IPS DF 4.7 (cell line): ENCODE measurements at regions not wholly inside any gene's neighbourhood (a gene's known extent, or its start where the extent isn't known, plus 50 kb on each side); places are given as distances from the start of the nearest gene placed in this dataset.

Experiments
- DNase-seq: peaks from one replicate; pipeline ENCODE4 v3.0.0-alpha.2; 2013; ENCODE audit warnings: low spot score; ENCODE audit errors: extremely low read depth

DNA sequence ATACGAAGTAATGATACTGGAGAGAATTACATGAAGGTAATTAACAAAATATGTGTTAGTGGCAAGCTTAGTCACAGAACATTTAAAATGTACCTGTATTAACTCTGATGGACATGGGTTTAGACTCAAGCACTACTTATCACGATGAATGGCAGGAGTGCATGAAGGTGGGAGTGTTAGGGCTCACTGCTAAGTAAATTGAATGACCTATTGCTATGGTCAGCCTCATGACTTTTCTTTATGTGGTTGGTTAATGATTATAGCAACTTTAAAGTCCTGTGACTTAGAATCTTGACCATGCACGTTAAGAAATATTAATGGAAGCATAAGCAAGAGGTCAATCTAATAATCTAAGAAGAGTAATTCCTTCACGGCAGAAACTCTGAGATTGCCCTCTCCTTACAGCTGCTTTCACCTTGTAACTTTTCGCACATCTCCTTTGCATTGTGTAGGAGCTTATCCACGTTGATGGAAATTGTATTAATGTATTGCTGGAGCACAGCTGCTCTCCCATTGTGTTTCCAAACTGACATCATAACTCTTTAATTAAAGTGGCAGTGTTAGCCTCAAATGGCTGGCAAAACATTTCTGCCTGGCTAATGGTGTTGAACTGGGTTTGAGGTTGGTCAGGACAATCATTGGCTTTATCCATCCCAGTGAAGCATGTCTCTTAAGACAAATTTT lies 114.5 kb downstream of the RXFP2 start:
- DNase-seq: no peak

DNA sequence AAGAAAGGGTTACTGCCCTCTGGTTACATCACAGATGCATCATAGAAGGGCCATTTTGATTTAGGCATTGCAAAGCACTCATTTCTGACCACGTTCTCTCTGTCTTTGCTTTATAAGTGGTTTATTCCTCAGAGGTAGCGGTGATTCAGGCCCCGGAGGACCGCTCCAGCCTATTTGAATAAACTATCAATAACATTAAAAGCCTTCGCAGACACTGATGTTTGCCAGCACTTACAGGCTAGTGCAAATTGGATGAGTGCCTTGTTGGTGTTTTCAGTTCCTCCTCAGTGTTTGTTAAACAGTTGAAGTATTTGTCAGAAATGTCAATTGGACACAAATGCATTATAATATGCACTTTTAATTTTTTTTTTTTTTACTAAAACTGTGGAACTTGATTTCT lies 120.2 kb downstream of the RXFP2 start:
- DNase-seq: no peak

DNA sequence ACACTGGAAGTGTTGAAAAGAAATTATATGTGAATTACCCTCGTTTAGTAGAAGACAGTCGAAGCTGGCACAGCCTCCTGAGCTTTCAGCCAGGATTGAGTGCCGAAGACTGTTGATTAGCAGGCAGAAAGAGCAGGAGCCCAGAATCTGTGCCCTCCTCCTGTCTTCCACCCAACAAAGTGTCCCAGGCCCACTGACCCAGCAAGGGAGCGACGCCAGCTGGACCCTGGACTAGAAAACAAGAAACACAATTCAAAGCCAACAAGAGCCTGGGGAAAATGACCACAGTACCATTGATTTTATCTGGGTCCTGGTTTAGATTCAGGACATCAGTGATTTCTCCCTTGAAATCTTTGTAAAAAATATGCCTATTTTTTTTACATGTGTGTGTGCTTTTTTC lies 120.7 kb downstream of the RXFP2 start:
- DNase-seq: no peak

DNA sequence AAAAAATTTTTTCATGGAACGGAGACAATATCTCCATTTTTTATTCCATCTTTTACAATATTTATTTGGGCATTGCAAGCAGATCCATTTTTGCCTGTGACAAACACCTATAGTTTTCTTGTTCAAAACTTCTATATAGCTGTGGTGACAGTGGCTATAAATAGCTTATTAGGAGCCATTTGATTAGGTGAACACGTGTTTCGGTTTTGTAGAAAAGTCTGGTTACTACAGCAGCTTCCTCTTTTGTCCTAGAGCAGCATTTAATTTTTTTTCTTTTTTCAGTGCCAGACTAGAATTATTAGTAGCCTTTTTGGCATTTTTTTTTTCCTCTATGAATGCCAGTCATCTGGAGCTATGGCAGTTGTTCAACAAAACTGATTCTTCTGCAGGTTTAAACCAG lies 123.5 kb downstream of the RXFP2 start:
- DNase-seq: no peak

DNA sequence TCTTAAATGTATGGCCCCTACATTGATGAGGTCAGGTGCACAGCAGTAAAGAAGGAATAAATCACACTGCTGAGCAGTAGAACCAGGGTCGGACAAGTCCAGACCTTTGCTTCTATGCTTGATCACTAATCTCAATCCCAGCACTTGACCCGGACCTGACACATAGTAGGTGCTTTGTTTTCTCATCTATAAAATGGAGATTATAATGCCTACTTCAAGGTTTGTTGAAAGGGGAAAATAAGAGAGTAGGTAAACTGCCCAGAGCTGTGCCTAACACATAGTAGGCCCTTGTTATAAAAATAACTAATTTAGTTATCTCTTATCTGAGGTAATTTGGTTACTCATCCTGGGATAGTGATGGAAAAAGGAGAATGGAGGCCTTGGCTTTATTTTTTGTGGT lies 125.0 kb downstream of the RXFP2 start:
- no peak for DNase-seq

DNA sequence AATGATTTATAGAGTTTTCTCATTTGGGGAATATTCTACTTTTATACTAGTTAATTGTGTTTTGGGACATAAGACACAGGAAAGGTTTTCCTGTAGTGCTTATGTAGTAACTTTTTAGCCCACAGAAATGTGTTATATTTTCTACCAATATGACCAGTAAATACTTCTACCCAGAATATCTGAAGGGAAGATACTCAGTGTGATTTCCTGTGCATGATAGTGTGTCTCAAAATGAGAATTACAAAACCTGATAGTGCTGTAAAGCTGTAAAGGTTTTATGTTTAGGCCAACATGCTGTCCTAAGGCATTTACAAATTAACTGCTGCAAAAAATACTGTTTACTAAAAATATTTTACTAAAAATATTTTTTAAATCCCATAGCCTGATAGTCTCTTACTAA lies 126.8 kb downstream of the RXFP2 start:
- no peak for DNase-seq

DNA sequence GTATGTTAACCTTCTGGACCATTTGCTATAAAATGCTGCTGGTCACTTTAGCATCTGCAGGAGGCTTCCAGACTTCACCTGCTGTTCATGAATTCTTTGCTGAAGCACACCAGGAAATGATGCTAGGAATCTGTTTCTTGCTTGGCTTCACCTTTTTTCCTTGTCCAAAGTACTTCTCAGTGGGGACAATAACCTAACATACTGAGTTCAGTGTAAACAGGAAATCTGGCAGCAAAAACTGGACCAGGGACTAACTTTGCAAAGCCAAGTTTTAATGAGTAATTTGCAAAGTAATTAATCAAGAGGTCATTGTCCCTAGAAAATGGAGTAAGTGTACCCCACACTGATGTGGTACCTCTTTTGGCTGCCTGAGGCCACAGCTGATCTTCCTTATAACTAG lies 128.4 kb downstream of the RXFP2 start:
- DNase-seq: no peak

DNA sequence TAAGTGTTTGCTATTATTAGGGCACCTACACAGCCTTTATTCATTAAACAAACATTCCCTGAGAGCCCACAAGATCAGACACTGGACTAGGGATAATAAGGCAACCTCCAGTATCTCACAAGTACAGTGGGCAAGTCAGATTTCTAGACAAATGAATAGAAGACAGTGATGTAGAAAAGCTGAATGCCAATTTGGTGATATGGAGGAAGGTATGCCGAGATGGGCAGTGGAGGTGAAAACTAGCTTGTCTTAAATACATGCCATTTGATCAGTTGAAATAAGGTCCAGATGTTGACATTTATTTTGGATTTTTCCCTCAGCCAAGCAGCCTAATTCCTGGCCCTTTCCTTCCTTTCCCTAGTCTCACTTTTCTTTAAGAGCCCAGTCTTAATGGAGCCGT lies 130.3 kb downstream of the RXFP2 start:
- no peak for DNase-seq

DNA sequence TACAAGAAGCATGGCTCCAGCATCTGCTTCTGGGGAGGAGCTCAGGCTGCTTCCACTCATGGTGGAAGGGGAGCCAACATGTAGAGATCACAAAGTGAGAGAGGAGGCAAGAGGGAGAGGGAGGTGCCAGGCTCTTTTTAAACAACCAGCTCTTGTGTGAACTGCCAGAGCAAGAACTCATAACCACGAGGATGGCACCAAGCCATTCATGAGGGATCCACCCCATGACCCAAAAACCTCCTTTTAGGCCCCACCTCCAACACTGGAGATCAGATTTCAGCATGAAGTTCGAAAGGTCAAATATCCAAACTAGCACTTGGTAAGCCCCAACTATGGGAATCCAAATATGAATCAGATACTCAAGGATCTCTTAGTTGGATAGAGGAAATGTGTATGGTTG lies 131.2 kb downstream of the RXFP2 start:
- no peak for DNase-seq

DNA sequence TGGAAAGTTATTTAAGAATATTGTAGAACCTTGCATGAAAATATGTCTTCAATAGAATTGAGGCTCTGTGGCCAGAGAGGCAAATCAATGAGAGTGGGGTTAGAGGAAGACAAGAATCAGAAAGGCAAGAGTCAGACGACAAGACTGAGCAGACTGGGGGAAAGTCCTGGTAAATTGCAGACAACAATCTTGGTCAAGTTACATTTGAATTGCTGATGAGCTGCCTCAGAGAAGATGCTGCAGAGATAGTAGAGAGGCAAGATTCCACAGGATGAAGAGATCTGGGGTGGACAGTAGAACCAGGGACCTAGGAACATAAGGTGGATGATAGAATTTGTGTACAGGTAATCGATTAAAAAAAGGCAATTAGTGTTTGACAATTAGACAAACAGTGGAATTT lies 133.8 kb downstream of the RXFP2 start:
- no peak for DNase-seq

DNA sequence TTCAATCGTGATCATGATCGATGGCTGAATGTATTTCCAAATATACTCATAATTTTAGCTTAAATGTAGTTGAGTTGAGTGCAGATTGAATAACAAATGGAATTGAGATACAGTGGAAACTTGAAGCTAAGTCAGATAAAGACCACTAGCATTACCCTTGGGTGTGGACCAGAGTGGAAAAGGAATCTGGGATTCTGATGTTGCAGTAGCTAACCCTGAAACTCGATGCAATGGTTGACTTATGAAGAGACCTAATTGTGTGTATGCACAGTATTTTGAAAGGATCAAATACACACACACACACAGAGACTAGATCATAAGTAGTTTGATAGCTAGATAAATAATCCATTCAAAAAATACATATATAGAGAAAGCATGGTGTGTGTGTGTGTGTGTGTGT lies 135.8 kb downstream of the RXFP2 start:
- no peak for DNase-seq

DNA sequence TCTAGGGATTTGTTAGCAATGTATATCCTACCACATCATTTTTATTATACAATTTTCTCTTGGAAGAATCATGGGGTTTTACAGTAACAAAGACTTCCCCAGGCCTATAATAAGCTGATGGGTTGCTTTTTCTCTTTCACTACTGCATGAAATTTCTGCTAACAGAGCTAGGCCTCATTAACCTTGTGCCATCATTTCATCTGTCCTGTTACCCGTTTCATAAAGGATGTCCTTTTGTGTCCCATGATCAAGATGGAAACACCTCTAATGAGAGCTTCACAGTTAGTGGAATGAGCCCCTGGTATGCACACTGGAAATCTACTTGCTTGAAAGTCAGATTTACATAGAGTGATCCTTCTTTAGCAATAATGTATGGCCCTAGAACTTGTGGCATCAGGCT lies 138.7 kb downstream of the RXFP2 start:
- no peak for DNase-seq

DNA sequence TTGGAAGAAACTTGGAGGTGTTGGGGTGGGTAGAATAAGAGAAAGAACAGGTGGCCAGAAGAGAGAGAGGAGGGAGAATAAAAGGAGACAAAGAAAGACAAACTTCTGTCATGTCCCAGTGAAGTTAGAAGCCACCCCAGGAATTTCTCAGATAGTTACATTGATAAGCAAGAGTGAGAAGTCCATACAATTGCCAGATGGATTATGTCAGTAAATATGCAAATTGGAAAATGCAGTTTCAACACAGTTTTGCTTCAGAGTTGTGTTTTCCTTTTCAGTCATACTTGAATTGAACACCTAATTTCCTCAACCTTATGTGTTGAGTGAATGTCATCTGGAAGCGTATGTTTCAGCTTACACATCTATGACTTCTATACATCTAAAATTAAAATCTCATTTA lies 139.2 kb downstream of the RXFP2 start:
- DNase-seq: no peak

DNA sequence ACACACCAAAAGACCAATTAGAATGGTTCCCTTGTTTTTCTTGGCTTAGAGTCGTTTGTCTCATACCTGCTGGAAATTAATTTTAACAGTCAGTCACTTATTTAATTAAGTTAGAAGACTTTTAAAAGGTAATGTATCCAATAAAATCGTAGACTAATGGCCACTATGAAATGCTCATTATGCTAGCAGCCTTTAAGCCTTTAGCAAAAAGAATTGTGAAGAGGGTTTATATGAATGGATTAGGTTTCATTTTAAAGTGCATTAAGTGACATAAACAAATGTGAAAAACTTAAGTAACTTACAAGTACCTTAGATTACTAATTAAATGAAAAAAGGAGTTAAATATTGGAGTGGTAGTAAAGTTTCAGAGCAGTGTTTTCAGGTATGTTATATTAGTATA lies 139.6 kb downstream of the RXFP2 start:
- DNase-seq: no peak

DNA sequence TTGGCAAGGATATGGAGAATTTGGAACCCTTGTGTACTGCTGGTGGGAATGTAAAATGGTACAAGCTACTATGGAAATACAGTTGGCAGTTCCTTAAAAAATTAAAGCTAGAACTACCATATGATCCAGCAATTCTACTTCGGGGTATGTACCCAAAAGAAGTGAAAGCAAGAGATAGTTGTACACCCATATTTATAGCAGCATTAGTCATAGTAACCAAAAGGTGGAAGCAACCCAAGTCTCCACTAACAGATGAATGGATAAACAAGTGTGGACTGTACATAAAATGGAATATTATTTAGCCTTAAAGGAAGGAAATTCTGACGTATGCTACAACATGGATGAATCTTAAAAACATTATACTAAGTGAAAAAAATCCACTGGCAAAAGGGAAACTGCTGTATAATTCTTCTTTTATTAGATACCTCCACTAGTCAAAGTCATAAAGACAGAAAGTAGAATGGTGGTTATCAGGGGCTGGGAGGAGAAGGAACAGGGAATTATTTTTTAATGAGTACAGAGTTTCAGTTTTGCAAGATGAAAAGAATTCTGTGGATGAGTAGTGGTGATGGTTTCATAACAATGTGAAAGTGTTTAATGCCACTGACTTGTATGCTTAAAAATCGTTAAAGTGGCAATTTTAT lies 141.6 kb downstream of the RXFP2 start:
- no peak for DNase-seq

DNA sequence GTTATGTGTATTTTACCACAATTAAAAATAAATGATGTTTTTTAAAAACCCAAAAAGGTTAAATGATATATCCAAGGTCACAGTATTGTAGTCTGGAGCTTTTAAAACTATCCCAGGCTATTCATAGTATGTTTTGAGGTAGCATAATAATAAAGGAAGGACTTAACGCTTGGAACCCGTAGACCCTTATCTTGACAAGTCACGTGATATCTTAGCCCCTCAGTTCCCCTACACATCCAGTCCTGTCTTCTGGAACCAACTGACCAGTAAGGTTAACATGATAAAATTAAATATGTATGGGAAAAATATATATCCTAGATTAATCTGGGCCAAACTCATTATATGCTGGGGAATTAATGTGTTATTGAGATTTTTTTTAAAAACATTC lies 142.2 kb downstream of the RXFP2 start:
- no peak for DNase-seq

DNA sequence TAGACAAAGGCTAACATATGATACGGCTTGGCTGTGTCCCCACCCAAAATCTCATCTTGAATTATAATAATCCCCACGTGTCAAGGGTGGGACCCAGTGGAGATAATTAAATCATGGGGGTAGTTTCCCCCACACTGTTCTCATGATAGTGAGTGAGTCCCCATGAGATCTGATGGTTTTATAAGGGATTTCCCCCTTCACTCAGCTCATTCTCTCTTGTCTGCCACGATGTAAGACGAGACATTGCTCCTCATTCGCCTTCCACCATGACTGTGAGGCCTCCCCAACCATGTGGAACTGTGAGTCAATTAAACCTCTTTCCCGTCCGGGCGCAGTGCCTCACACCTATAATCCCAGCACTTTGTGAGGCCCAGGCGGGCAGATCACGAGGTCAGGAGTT lies 143.5 kb downstream of the RXFP2 start:
- DNase-seq: no peak

DNA sequence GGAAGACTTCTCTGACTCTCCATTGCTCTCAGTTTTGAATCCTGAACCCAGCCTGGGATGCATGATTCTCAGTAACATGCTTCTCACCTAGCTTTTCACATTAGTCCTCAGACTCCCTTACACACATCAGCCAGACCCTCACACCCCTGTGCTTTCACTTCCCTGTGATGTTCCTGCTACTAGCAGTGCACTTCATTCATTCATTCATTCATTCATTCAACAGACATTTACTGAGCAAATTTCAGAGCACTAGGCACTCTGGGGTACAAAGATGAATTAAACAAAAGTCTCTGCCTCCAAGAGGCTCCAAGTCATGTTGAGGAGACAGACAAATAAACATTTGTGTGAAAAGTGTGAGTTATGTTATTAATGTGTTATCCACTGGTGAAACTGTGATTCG lies 145.2 kb downstream of the RXFP2 start:
- DNase-seq: no peak

DNA sequence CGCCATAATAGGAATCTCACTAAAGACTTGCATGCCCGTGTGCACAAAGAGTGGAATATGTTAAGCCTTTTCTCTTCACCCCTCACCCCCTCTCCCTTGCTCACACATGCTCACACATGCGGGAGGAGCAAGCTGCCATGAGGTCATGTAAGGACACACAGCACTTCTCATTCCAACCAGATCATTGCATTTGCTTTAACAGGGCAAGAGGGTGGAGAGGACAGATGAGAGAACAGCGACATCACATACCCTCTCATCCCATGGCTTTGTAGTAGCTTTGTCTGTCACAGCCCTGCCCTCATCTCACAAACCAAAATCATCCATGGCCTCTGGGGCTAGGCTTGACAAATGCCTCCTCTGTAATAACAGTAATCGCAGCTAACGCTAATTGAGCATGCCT lies 145.6 kb upstream of the FRY start:
- no peak for DNase-seq

DNA sequence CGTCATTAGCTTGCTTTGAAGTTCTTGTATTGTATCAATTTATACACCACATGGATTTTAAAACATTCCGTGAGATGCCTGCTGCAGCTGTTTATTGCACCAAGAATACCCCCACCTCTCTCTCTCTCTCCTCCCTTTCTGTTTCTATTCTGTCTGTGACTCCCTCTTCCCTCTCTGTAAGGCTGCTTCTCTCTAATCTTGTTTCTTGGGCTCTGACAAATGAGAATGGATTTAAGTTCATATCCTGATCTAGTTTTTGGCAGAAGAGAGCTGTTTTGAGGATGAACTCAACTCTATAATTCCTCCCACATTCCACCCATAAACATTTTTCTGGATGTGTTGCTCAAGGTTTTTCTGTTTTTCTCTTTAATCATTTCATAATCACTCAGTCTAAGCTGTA lies 144.3 kb upstream of the FRY start:
- DNase-seq: no peak

DNA sequence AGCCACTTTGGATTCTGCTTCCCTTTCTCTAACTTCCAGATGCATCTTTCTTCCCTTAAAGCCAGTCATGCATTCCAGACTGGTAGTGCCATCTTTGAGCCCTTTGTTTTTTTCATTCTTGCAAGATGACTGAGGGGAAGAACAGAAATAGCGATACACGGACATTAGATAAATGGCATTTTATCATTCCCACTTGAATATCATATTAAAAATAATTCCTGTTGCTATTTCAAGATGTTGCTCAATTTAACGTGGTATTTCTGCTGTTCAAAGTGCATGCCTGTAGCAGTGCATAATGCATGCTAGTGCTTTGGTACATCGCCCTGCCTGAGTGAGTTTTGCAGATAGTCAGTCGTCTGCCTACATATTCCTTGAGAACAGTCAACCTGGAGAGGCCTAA lies 140.6 kb upstream of the FRY start:
- DNase-seq: no peak

DNA sequence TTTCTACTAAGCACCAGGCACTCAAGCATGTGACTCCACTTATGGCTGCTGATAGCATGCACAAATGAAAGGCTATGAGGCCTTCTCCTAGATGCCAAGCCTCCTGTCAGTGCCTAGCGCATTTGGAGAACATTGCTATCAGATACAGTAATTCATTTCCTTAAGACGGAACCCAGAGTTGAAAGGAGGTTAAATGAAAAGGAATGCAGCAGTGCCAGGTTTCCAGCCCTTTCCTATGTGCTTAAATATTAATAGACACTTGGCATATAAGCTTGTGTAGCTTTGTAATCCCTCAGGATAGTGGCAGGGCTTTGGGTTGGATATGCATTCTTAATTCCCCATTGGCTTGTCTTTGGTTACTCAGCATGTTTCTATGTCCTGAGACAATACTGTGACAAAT lies 140.1 kb upstream of the FRY start:
- DNase-seq: no peak

DNA sequence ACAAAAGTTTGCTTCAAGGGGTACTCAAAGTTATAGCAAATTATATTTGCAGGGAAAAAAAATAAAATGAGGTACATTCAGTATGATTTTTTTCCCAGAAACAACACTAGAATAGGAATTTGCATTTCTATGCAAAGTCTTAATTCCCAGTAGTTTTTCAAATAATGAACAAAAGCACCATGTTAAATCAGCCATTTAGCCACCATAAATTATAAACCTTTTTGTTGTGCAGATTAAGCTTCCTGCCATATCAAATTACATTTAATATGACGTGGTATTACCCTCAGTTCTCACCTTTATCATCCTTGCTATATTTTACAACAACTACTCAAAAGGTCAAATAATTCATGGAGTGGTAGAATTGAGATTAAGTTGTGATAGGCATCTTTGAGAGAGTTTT lies 136.6 kb upstream of the FRY start:
- DNase-seq: no peak

DNA sequence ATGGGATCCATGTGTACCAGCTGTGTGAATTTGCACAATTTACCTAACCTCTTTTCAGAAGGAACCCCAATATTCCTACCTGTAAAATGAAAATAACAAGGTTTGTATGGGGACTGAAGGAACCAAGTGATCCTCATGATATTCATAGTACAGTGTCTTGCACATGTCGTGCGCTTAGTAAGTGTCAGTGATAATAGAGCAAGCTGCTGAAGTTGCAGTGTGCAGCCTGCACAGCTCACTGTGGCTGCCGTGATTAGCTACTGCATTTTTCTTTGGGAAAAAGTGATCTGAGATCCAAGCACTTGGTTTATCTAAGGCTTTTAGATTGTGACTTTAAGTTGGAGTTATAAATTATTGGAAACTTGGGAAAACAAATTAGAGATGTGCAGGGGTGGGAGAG lies 135.9 kb upstream of the FRY start:
- DNase-seq: no peak
